ENCODE measurements at regions not wholly inside any gene's neighbourhood (a gene's known extent, or its start where the extent isn't known, plus 50 kb on each side); places are given as distances from the start of the nearest gene placed in this dataset.
"Not testable (repeated sequence)": the region's sequence is repeated elsewhere in the genome, so short reads cannot be mapped to it uniquely, and the experiment has no call there.

GRCh38 chr6:94687255-94687654 lies 890.1 kb upstream of the MANEA start:
- not testable (repeated sequence) for DNase-seq

- no peak for DNase-seq
Observed at GRCh38 chr6:94683409-94683808, 893.9 kb upstream of the MANEA start.

GRCh38 chr6:94680669-94681212 lies 896.6 kb upstream of the MANEA start:
- no peak for DNase-seq

GRCh38 chr6:94673251-94673650 lies 904.1 kb upstream of the MANEA start:
- DNase-seq = no peak

GRCh38 chr6:94670017-94670416 lies 907.3 kb upstream of the MANEA start:
- DNase-seq = no peak

- no peak for DNase-seq
Observed at GRCh38 chr6:94668876-94669275, 908.5 kb upstream of the MANEA start.

- DNase-seq = no peak
Observed at GRCh38 chr6:94658929-94659328, 918.4 kb upstream of the MANEA start.

- DNase-seq = no peak
Observed at GRCh38 chr6:94651239-94651638, 926.1 kb upstream of the MANEA start.

- DNase-seq = no peak
Observed at GRCh38 chr6:94645191-94645590, 932.1 kb upstream of the MANEA start.

- DNase-seq = no peak
Observed at GRCh38 chr6:94639564-94639963, 937.8 kb upstream of the MANEA start.

GRCh38 chr6:94636780-94637385 lies 940.5 kb upstream of the MANEA start:
- no peak for DNase-seq

- DNase-seq = no peak
Observed at GRCh38 chr6:94623586-94623985, 953.7 kb upstream of the MANEA start.

- DNase-seq = no peak
Observed at GRCh38 chr6:94622783-94623182, 954.6 kb upstream of the MANEA start.

GRCh38 chr6:94600636-94601035 lies 976.7 kb upstream of the MANEA start:
- DNase-seq = no peak

- no peak for DNase-seq
Observed at GRCh38 chr6:94597487-94597886, 979.8 kb upstream of the MANEA start.

GRCh38 chr6:94590416-94590815 lies 986.9 kb upstream of the MANEA start:
- DNase-seq = no peak

GRCh38 chr6:94588301-94588700 lies 989.0 kb upstream of the MANEA start:
- no peak for DNase-seq

- DNase-seq = no peak
Observed at GRCh38 chr6:94584211-94584610, 993.1 kb upstream of the MANEA start.

GRCh38 chr6:94570581-94570980 lies 1006.8 kb upstream of the MANEA start:
- DNase-seq = no peak

GRCh38 chr6:94562846-94563245 lies 1014.5 kb upstream of the MANEA start:
- no peak for DNase-seq

- DNase-seq = no peak
Observed at GRCh38 chr6:94559829-94560537, 1017.4 kb upstream of the MANEA start.

GRCh38 chr6:94557207-94557606 lies 1020.1 kb upstream of the MANEA start:
- DNase-seq = not testable (repeated sequence)

- no peak for DNase-seq
Observed at GRCh38 chr6:94548201-94548600, 1029.1 kb upstream of the MANEA start.

- DNase-seq = no peak
Observed at GRCh38 chr6:94535798-94536197, 1041.5 kb upstream of the MANEA start.
